ENCODE measurements at regions not wholly inside any gene's neighbourhood (a gene's known extent, or its start where the extent isn't known, plus 50 kb on each side); places are given as distances from the start of the nearest gene placed in this dataset.
"Not testable (repeated sequence)": the region's sequence is repeated elsewhere in the genome, so short reads cannot be mapped to it uniquely, and the experiment has no call there.

- DNase-seq (ENCODE audit: low read depth): no peak
Measured at GRCh38 chr10:117784776-117785175, 242.2 kb downstream of the EMX2 start.

DNA sequence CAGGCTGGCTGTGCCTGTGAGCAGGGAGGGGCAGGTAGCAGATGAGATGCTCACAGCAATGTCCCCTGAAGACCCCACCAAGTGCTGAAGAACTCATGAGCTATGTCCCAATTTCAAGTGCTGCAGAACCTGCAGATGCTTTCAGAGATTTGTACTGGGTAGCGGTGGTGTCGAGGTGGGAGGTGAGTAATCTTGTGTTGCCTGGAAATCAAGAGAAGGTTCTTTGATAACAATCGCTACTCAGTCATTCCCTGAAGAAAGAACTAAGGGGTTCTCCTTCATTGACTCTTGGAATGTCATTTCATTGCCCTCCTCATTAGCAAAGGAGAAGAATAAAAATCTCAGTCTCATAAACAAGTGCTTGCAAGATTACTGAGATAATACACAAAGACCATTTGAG lies 246.4 kb downstream of the EMX2 start:
- no peak for DNase-seq (ENCODE audit: low read depth)

- DNase-seq (ENCODE audit: low read depth): no peak
Measured at GRCh38 chr10:117790179-117790578, 247.6 kb downstream of the EMX2 start.

- no peak for DNase-seq (ENCODE audit: low read depth)
Measured at GRCh38 chr10:117790621-117791020, 248.1 kb downstream of the EMX2 start.

DNA sequence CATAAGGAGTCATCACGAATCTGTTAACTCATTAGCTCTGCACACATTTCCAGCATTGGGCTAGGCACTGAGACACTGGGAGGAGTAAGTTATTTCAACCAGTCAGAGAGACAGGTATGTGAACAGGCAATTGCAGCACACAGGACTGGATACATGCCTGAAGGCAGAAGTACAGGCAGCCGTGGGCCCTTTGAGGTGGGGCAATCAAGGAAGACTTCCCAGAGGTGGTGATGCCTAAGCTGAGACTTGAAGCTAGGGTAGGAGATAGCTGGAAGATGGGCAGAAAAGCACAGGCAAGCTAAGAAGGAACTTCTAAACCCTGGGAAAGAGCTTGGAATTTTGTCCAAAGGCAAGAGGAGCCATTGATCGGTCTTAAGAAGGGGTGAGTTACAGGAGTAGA lies 249.7 kb downstream of the EMX2 start:
- no peak for DNase-seq (ENCODE audit: low read depth)

DNA sequence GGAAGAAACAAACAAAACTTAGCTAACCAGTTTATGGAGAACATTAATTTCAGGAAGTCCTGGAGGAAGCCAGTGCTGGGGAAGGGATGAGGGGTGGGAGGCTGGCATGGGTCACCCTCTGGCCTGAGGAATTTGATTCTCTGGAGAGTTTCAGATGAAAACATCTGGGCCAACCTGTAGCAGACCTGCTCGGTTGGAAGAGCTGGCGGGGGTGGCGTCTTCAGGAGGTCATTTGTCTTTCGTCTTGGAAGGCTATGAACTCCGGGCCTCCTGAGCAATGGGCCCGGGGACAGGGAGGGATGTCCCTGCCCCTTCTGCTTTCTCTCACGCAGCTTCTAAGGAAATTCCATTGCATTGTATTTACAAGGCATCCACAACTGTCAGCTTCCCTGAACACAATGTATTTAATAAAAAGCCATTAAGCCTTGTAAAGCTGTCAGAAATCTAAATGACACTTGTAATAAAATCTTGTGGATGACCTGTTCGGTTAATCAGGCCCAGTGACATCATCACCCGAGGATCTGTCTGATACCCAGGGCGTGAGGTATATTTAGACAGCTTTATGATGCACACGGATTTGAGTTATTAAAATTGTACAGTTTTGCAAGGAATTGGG lies 250.5 kb downstream of the RAB11FIP2 start:
- DNase-seq (ENCODE audit: low read depth): no peak

GRCh38 chr10:117797296-117797695 lies 249.4 kb downstream of the RAB11FIP2 start:
- no peak for DNase-seq (ENCODE audit: low read depth)

DNA sequence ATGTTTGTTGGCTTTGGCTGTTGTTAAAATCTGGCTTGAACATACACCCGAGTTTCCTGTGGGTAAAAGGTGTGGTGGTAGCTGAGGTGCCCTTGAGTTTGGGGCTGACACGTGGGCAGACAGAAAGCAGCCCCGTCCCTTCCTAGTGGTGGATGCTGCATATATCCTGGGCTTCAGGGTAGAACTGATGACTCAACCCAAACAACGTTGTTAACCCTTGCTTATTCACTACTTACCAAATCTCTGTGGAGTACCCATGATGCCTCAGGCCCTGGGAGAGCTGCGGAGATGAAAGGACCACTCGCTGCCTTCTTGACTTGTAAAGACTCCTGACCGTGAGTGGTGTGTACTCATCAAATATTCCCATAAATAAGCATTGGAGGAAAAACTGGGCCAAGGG lies 245.1 kb downstream of the RAB11FIP2 start:
- peak; percentile 31 for DNase-seq (ENCODE audit: low read depth)

GRCh38 chr10:117804470-117805011 lies 242.2 kb downstream of the RAB11FIP2 start:
- no peak for DNase-seq (ENCODE audit: low read depth)

DNA sequence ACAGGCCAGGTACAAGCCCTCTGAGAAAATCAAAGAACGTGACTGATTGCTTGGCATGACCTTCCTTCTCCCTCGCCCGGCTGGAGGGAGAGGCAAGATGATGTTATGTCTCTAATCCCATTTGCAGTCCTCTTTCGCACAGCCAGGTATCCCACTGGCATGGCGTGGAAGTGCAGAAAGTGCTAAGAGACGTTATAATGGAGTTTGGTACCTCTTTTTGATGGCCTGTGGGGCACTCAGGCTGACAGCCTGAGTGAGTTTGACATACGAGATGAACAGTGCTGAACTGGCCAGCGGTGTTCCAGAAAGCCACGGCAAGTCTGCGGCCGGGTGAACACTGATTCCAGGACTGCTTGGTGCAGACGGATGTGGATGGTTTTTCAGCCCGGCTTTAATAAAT lies 241.6 kb downstream of the RAB11FIP2 start:
- DNase-seq (ENCODE audit: low read depth): no peak

GRCh38 chr10:117807441-117807840 lies 239.3 kb downstream of the RAB11FIP2 start:
- DNase-seq (ENCODE audit: low read depth): no peak

DNA sequence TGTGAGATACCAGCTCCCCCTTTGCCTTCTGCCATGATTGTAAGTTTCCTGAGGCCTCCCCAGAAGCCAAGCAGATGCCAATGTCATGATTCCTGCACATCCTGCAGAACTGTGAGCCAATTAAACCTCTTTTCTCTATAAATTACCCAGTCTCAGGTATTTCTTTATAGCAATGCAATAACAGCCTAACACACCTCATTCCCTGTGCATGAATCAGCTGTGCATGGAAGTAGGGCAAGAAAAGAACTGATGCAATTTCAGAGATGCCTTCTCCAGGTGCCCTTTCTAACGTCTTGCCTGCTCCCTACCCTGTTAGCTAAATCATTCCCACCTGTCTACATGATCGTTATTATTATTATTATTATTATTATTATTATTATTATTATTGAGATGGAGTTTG lies 230.9 kb downstream of the RAB11FIP2 start:
- DNase-seq (ENCODE audit: low read depth): not testable (repeated sequence)

DNA sequence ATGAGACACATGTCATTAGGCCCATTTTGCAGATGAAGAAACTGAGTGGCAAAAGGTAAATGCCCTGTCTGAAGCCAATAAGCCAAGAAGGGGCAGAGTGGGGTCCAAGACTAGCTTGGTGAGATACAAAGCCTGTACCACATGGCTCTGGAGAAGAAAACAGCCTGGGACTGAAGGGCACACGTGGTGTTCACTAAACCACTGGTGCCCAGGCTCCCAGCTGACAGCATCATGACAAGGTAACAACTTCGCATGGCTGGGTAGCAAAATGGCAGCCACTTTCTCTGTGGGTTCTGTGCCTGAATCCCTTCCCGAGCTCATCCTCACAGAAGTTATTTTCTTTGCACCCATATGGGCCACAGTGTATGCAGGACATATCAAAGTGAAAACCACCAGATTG lies 229.6 kb downstream of the RAB11FIP2 start:
- DNase-seq (ENCODE audit: low read depth): no peak

GRCh38 chr10:117818721-117819120 lies 228.0 kb downstream of the RAB11FIP2 start:
- no peak for DNase-seq (ENCODE audit: low read depth)

DNA sequence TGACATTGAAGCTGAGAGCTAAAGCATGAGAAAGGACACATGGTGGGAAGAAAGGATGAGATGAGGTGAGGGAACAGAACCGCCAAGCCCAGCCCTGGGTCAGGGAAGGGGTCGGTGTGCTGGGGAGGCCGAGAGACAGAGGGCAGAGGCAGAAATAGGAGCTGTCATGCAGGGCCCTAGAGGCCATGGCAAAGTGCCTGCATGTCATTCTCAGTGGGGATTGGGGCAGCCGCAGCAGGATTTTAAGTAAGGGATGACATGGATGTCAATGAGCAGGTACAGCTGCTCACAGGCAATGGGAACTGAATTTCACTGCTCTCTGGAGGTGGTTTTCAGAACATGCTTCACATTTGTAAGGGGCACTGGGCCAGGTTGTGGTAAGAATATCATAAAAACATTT lies 227.4 kb downstream of the RAB11FIP2 start:
- no peak for DNase-seq (ENCODE audit: low read depth)

GRCh38 chr10:117823980-117824379 lies 222.8 kb downstream of the RAB11FIP2 start:
- no peak for DNase-seq (ENCODE audit: low read depth)

DNA sequence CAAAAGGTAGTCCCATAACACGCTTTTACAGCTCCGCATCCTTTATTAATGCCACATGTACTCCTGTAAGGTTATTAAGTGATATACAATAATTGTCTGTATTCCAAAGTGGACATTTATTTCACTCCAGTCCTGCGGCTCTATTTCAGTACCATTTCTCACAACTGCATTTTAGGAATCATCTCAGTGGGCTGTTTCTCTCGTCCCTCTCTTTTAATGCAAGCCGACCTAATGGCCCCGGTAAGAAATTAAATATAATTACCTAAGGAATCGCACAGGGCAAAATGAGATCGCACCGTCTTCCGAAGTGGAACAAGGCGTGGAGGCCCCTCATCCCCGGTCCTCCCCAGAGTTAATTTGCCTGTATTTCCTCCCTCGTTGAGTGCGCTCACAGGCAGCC lies 216.5 kb downstream of the RAB11FIP2 start:
- no peak for DNase-seq (ENCODE audit: low read depth)

DNA sequence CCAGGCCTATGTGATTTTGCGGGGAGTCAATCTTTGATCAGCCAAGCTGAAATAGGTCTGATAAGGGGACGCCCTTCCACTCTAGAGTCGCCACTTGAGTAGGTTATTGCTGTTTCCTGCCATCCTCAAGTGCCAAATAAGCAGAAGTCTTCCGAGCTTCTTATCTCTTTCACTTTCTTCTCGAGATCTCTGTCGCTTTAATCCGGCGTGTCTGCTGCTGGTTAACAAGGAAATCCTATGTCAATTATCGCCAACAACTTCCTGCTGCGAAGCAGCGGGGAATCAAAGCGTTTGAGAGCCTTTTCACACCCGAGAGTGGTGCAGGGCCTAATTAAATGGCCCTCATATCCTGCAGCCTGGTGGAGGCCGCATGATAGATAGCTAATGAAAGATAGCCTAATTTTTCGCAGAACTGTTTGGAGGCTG lies 215.9 kb downstream of the RAB11FIP2 start:
- no peak for DNase-seq (ENCODE audit: low read depth)

- DNase-seq (ENCODE audit: low read depth): not testable (repeated sequence)
Measured at GRCh38 chr10:117838500-117839498, 207.9 kb downstream of the RAB11FIP2 start.

GRCh38 chr10:117856426-117856825 lies 190.3 kb downstream of the RAB11FIP2 start:
- DNase-seq (ENCODE audit: low read depth): not testable (repeated sequence)

- DNase-seq (ENCODE audit: low read depth): no peak
Measured at GRCh38 chr10:117860135-117860534, 186.6 kb downstream of the RAB11FIP2 start.

DNA sequence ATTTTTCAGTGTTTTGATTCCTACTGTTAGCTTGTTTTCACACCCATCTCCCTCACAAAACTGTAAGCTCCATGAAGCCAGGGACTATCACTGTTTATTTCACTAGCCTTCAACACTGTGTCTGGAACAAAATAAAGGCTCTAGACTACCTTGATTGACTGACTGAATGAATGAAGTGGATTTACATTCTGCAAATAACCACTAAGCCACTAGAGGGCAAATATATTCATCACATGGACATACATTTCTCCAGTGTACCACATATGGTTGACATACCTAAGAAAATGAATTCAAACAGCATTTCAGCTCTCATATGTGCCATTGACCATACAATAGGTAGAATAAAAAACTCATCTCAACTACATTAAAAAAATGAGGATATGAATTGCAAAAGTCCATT lies 185.9 kb downstream of the RAB11FIP2 start:
- peak; percentile 7 for DNase-seq (ENCODE audit: low read depth)
